Calu3 (cell line): ENCODE measurements at regions not wholly inside any gene's neighbourhood (a gene's known extent, or its start where the extent isn't known, plus 50 kb on each side); places are given as distances from the start of the nearest gene placed in this dataset.

ENCODE experiments used
- BruUV-seq: library from RNA; stranded (reverse); fragments of 400-500 nt; replicated peaks from 2 replicates; lab custom pipeline; 2021; lab: Mats Ljungman, UMichigan
- CTCF ChIA-PET: fragments of 300-600 bp; sonication (Branson Sonifier 250); formaldehyde crosslinking; loops from one replicate; lab custom pipeline; 2022; ENCODE audit warnings: antibody characterized with exemption; lab: Charles Lee
- DNase-seq: peaks from one replicate; pipeline ENCODE4 v3.0.0; 2022
- H3K27ac Mint-ChIP-seq: one replicate; pipeline ENCODE4 v1.8.0; 2022; ENCODE audit warnings: mixed read lengths; ENCODE audit not compliant: unreplicated experiment
- H3K27me3 Mint-ChIP-seq: one replicate; pipeline ENCODE4 v1.8.0; 2022; ENCODE audit warnings: mixed read lengths; ENCODE audit not compliant: unreplicated experiment
- H3K36me3 Mint-ChIP-seq: one replicate; pipeline ENCODE4 v1.8.0; 2022; ENCODE audit warnings: mild to moderate bottlenecking, moderate library complexity, mixed read lengths; ENCODE audit not compliant: insufficient read depth, unreplicated experiment
- H3K4me1 Mint-ChIP-seq: one replicate; pipeline ENCODE4 v1.8.0; 2022; ENCODE audit warnings: mild to moderate bottlenecking, low read depth, mixed read lengths; ENCODE audit not compliant: unreplicated experiment
- H3K4me3 Mint-ChIP-seq: one replicate; pipeline ENCODE4 v1.8.0; 2022; ENCODE audit warnings: mild to moderate bottlenecking, low read depth, moderate library complexity, mixed read lengths; ENCODE audit not compliant: unreplicated experiment
- H3K9me3 Mint-ChIP-seq: one replicate; pipeline ENCODE4 v1.8.0; 2022; ENCODE audit warnings: low read depth, mixed read lengths; ENCODE audit not compliant: unreplicated experiment
- intact Hi-C: fragments of 100-400 bp; cut with micrococcal nuclease; formaldehyde crosslinking; loops from one replicate; pipeline ENCODE4 v1.10.0; 2022; ENCODE audit not compliant: unreplicated experiment
- TF ChIP-seq, protein P1 (sequence below): fragments of 200-600 bp; IDR thresholded peaks from one replicate; pipeline ENCODE4 v1.8.0; 2022; ENCODE audit warnings: antibody characterized with exemption; ENCODE audit not compliant: unreplicated experiment

DNA sequence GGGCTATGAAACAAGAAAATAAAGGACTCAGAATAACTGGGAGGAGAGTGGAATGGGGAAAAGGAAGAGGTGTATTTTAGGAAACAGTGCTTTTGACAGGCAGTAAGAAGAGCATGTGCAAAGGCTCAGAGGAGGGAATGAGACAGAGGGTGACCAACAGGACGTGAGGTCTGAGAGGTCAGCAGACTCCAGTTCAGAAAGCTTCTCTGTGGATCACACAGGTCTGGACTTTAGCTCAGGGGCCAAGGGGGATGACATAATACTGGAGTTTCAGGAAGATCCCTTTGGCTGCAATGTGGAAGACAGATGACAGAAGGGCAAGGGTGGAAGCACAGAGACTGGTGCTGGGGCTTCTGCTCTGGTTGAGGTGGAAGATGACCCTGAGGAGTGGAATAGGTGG, 489.9 kb upstream of the CDH5 start:
- TF ChIP-seq, protein P1, sequence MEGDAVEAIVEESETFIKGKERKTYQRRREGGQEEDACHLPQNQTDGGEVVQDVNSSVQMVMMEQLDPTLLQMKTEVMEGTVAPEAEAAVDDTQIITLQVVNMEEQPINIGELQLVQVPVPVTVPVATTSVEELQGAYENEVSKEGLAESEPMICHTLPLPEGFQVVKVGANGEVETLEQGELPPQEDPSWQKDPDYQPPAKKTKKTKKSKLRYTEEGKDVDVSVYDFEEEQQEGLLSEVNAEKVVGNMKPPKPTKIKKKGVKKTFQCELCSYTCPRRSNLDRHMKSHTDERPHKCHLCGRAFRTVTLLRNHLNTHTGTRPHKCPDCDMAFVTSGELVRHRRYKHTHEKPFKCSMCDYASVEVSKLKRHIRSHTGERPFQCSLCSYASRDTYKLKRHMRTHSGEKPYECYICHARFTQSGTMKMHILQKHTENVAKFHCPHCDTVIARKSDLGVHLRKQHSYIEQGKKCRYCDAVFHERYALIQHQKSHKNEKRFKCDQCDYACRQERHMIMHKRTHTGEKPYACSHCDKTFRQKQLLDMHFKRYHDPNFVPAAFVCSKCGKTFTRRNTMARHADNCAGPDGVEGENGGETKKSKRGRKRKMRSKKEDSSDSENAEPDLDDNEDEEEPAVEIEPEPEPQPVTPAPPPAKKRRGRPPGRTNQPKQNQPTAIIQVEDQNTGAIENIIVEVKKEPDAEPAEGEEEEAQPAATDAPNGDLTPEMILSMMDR: no peak
- H3K27ac Mint-ChIP-seq: no peak overlapping the region
- intact Hi-C loops: no loop called here
- DNase-seq: no peak
- CTCF ChIA-PET: no interaction called here
- BruUV-seq: no TSS peak
- H3K4me3 Mint-ChIP-seq: no peak overlapping the region
- H3K9me3 Mint-ChIP-seq: no peaks in the 10 kb centered on the region
- peaks cover 62% of the 10 kb centered on the region for H3K27me3 Mint-ChIP-seq
- no peaks in the 10 kb centered on the region for H3K4me1 Mint-ChIP-seq
- H3K36me3 Mint-ChIP-seq: no peaks in the 10 kb centered on the region

DNA sequence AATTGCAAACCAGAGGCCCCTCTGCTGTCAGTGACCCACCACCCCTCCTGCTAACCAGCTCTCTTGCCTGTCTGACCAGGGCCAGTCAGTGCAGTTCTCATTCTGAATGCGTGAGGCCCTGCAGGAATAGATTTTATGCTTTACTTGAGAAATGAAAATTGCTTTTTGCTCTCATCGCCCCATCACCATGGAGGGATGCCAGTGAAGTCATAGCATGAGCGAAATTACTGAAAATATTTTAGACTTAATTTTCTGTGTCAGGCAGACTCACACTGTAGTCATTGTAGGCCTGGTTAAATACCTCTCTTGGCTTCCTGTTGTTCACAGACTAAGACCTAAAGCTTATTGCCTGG, 490.5 kb upstream of the CDH5 start:
- H3K27ac Mint-ChIP-seq: no peak overlapping the region
- no TSS peak for BruUV-seq
- intact Hi-C loops: no loop called here
- CTCF ChIA-PET: no interaction called here
- no peaks in the 10 kb centered on the region for H3K9me3 Mint-ChIP-seq
- H3K4me1 Mint-ChIP-seq: no peaks in the 10 kb centered on the region
- TF ChIP-seq, protein P1: no peak
- no peak for DNase-seq
- peaks cover 58% of the 10 kb centered on the region for H3K27me3 Mint-ChIP-seq
- H3K36me3 Mint-ChIP-seq: no peaks in the 10 kb centered on the region
- no peak overlapping the region for H3K4me3 Mint-ChIP-seq

DNA sequence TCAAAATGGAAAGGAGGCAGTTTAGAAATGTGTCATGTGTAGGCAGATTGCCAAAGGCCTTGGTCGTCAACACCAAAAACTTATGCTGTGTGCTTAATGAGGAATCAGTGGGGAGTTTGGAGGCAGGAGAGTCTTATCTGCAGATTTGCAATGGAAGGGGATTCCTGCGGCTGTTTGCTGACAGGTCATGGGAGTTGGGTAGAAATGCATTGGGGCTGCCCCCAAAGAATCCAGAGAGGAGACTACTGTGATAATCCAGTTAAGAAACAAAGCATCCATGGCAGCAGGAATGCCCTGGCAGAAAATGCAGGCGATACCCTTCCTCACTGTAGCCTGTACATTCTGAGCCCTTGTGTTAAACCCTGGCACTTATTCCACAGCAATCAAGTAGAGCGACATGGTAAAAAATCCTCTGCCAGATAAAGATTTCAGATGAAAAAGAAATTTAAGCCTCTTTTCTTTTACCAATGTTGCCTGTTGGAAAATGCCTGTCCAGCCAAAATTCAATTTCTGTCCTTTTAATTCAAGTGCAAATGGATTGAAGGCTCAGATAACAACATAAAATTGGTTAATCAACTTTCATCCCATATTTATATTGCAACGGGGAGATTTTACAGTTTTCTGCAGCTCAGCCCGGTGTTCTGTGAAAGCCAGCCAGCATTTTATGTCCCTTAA, 491.0 kb upstream of the CDH5 start:
- H3K9me3 Mint-ChIP-seq: no peaks in the 10 kb centered on the region
- intact Hi-C loops: no loop called here
- TF ChIP-seq, protein P1: no peak
- H3K4me1 Mint-ChIP-seq: no peaks in the 10 kb centered on the region
- peaks cover 62% of the 10 kb centered on the region for H3K27me3 Mint-ChIP-seq
- no peaks in the 10 kb centered on the region for H3K36me3 Mint-ChIP-seq
- BruUV-seq: no TSS peak
- H3K27ac Mint-ChIP-seq: no peak overlapping the region
- no peak for DNase-seq
- no peak overlapping the region for H3K4me3 Mint-ChIP-seq
- CTCF ChIA-PET: no interaction called here

DNA sequence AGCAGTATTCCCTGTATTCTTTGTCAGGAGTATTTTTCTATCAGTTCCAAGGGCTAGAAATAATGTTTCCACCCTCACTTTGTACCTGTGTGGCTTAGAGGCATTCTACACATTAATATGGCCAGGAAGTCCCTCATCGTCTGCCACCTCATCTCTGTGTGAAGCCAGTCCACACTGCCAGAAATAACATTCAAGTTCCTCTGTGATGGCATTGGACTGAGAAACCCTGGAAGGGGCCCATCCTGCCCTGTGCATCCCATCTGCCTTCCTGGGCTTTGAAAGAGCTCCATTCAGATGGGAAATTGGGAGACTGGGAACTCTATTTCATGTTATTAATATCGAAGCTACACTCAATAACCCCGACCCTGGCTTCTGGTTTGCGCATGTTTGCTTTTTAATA, 497.2 kb upstream of the CDH5 start:
- no peak overlapping the region for H3K27ac Mint-ChIP-seq
- no TSS peak for BruUV-seq
- peaks cover 55% of the 10 kb centered on the region for H3K27me3 Mint-ChIP-seq
- intact Hi-C loops: no loop called here
- peaks cover 2% of the 10 kb centered on the region for H3K9me3 Mint-ChIP-seq
- H3K4me1 Mint-ChIP-seq: no peaks in the 10 kb centered on the region
- TF ChIP-seq, protein P1: no peak
- H3K36me3 Mint-ChIP-seq: no peaks in the 10 kb centered on the region
- DNase-seq: no peak
- H3K4me3 Mint-ChIP-seq: no peak overlapping the region
- CTCF ChIA-PET: no interaction called here
